ENCODE measurements at regions not wholly inside any gene's neighbourhood (a gene's known extent, or its start where the extent isn't known, plus 50 kb on each side); places are given as distances from the start of the nearest gene placed in this dataset.
A peak's percentile ranks its signal among the peaks of the same experiment; 100 is the strongest.

DNA sequence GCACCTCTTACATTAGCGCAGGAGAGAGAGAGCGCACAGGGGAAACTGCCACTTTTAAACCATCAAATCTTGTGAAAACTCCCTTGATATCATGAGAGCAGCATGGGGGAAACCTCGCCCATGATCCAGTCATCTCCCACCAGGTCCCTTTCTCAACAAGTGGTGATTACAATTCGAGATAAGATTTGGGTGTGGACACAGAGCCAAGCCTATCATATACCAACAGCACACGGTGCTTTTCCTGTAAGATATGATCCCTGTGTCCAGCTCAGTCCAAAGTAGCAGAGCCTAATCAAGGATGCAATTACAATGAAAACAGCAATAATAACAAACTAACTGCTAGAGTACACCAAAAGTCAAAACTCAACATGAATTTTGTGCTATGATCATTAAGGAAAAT is 148.7 kb upstream of the TCF21 start:
- no peak for DNase-seq
- 55 to 69% (median 65%) methylated on average over 5 of the region's 5 CpGs for WGBS, 4 donors
- peaks cover 0 to 14% (median 0%) of the 10 kb centered on the region in 12 donors for H3K4me1 ChIP-seq
- H3K4me3 ChIP-seq, result no peak overlapping the region
- H3K27ac ChIP-seq, result no peak overlapping the region
- H3K36me3 ChIP-seq, result no peaks in the 10 kb centered on the region
- no peak for ATAC-seq
- intact Hi-C loops (cut with DNase I), result no loop called here
- H3K9me3 ChIP-seq, result no peaks in the 10 kb centered on the region
- no peak for TF ChIP-seq POLR2A (IDR thresholded peaks at IDR 0.05)
- TF ChIP-seq, protein P1, sequence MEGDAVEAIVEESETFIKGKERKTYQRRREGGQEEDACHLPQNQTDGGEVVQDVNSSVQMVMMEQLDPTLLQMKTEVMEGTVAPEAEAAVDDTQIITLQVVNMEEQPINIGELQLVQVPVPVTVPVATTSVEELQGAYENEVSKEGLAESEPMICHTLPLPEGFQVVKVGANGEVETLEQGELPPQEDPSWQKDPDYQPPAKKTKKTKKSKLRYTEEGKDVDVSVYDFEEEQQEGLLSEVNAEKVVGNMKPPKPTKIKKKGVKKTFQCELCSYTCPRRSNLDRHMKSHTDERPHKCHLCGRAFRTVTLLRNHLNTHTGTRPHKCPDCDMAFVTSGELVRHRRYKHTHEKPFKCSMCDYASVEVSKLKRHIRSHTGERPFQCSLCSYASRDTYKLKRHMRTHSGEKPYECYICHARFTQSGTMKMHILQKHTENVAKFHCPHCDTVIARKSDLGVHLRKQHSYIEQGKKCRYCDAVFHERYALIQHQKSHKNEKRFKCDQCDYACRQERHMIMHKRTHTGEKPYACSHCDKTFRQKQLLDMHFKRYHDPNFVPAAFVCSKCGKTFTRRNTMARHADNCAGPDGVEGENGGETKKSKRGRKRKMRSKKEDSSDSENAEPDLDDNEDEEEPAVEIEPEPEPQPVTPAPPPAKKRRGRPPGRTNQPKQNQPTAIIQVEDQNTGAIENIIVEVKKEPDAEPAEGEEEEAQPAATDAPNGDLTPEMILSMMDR (IDR thresholded peaks at IDR 0.05), result no peak
- no peaks in the 10 kb centered on the region for H3K27me3 ChIP-seq

DNA sequence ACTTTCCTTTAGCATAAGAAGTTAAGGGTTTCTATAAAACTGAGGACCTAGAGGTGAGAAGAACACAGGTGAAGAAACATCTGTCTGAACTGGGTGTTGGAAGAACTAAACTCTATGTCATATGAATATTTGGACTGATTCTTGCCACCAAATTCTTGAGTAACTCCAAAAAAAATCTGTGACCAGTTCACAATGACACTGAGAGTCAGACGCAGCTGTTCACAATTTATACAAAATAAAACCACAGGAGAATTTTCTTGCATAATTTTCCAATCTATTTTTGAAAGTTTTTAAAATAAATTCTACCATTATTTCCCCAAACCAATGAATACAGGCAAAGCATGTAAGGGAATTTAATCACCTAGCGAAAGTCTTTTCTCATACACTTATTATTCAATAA is 148.1 kb upstream of the TCF21 start:
- 67 to 85% (median 71%) methylated on average over 2 of the region's 2 CpGs for WGBS, 4 donors
- no peaks in the 10 kb centered on the region for H3K36me3 ChIP-seq
- intact Hi-C loops (cut with DNase I), result no loop called here
- no peak for ATAC-seq
- peaks cover 0 to 14% (median 0%) of the 10 kb centered on the region in 12 donors for H3K4me1 ChIP-seq
- H3K27ac ChIP-seq, result peak overlapping the region in 1 of 12 donors; percentile 53
- no peak for DNase-seq
- H3K27me3 ChIP-seq, result no peaks in the 10 kb centered on the region
- TF ChIP-seq, protein P1 (IDR thresholded peaks at IDR 0.05), result no peak
- no peak for TF ChIP-seq POLR2A (IDR thresholded peaks at IDR 0.05)
- H3K9me3 ChIP-seq, result no peaks in the 10 kb centered on the region
- no peak overlapping the region for H3K4me3 ChIP-seq

DNA sequence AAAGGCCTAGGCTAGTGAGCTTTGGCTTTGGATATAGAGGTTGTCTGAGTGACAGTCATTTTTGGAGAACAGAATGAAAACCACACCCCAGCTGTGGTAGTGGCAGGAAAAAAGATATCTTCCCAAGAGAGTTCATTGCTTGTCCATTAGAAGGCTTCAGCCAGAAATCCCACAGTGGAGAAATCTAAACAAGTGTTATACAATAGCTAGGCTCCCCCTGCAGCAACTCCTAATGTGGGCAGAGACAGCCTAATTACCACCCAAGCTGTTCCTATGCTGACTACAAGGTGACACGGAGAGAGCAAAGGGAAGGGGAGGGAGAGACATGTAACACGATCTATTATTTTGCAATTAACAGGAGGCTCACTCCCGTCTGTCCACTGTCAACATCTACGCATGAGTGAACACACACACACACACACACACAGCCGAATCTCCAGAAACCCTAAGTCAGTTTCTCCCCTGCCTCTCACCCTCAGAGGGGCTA is 147.5 kb upstream of the TCF21 start:
- WGBS, 4 donors, result 16 to 36% (median 27%) methylated on average over 5 of the region's 5 CpGs
- H3K27ac ChIP-seq, result peak overlapping the region in 1 of 12 donors; percentile 53
- peak in 3 of 4 donors; percentile 55 to 78 (median 59) for ATAC-seq

DNA sequence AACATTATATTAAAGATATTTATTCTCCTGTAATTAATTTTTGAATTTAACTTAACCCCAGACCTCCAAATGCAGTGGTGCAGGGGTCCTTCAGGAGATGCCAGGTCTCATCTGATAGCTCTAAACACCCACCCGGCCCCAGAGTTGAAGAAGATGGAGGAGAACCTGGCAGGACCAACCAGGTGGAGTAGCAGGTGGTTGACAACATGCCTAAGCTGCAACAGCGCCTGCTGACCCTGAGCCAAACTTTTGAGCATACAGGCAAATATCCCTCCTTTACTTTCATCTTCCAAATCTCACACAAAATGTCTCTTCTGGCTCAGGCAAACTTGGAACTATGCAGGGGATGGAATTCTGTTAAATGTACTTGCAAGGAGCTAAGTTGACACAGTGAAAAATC is 145.3 kb upstream of the TCF21 start:
- no peaks in the 10 kb centered on the region for H3K36me3 ChIP-seq
- H3K9me3 ChIP-seq, result no peaks in the 10 kb centered on the region
- H3K4me3 ChIP-seq, result no peak overlapping the region
- TF ChIP-seq, protein P1 (IDR thresholded peaks at IDR 0.05), result no peak
- TF ChIP-seq POLR2A (IDR thresholded peaks at IDR 0.05), result no peak
- WGBS, 4 donors, result 66 to 81% (median 80%) methylated on average over 2 of the region's 2 CpGs
- ATAC-seq, result no peak
- H3K27me3 ChIP-seq, result no peaks in the 10 kb centered on the region
- no peak overlapping the region for H3K27ac ChIP-seq
- intact Hi-C loops (cut with DNase I), result no loop called here
- H3K4me1 ChIP-seq, result peaks cover 0 to 14% (median 0%) of the 10 kb centered on the region in 12 donors
- no peak for DNase-seq

More for the DNA sequence above, 147.5 kb upstream of the TCF21 start:
- intact Hi-C loops (cut with DNase I), result no loop called here
- H3K4me1 ChIP-seq, result peaks cover 0 to 14% (median 0%) of the 10 kb centered on the region in 12 donors
- no peak for TF ChIP-seq POLR2A (IDR thresholded peaks at IDR 0.05)
- TF ChIP-seq, protein P1 (IDR thresholded peaks at IDR 0.05), result no peak
- no peak for DNase-seq
- H3K9me3 ChIP-seq, result no peaks in the 10 kb centered on the region
- no peaks in the 10 kb centered on the region for H3K36me3 ChIP-seq
- H3K27me3 ChIP-seq, result no peaks in the 10 kb centered on the region
- H3K4me3 ChIP-seq, result no peak overlapping the region

Data from heart left ventricle (tissue), 16 donors.